HG02870 (cell line): ENCODE measurements at regions not wholly inside any gene's neighbourhood (a gene's known extent, or its start where the extent isn't known, plus 50 kb on each side); places are given as distances from the start of the nearest gene placed in this dataset.

Experiments
- ATAC-seq: cut with Tn5 transposase; IDR thresholded peaks from one replicate; pipeline ENCODE4 v1.9.1; 2021; ENCODE audit warnings: mild to moderate bottlenecking, moderate library complexity; ENCODE audit not compliant: unreplicated experiment

DNA sequence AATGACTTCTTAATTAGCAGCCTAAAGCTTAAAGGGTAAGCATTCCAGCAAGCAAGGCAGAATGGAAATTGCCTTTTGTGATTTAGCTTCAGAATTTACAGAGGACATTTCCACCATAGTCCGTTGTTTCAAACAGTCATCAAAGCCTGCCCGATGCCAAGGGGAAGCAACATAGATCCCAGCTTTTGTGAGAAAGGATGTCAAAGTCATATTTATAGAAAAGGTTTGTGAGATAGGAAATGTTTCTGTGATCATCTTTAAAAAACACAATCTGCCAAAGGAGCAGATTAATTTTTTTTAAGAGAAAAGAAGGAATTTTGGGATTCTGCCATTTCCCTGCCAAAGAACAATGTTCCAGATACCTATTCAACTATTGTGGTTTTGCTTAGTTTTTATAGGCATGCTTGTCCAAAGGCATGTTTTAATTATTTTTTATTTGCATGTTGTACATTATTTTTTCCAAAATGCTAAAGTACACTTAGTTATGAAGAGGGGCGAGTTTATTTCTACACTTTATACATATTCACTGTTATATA, 346.9 kb downstream of the ZNF608 start:
- no peak for ATAC-seq

DNA sequence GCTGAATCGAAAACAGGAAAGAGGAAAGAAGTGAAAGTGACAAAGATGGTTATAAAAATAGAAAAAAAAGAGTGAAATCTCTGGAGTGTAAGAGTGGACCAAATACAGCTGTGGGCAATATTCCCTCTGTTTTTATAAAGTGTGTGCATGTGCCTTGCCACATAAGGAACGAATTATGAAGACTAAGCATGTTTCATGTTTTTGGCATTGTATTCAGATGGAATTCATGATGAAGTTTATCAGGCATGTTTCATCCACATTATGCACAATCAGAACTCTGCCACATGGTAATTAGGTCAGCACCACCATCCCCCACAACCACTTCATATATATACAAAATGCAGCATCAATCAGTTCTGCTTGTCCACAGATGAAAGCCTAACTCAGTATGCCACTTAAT, 348.0 kb downstream of the ZNF608 start:
- no peak for ATAC-seq

- ATAC-seq = no peak
These were observed 349.1 kb downstream of the ZNF608 start for GRCh38 chr5:124397317-124397716.

DNA sequence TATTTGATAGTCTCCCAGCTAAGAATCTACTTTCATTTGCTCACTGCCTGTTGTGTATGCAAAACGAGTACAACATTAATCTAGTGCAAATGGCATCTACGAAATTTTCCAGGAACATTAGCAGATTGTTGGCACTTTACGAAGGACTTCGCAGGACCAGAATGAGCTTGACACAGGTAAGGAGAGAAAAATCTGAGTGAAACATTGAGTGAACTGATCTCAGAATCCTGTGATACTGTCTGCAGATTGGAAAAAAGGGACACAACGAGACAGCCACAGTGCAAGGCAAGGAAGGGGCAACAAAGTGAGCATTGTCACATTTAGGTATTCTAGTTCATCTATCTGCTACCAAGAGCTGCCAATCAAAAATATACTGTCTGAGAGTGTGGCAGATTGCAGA, 350.5 kb downstream of the ZNF608 start:
- no peak for ATAC-seq

GRCh38 chr5:124395287-124395686, 351.2 kb downstream of the ZNF608 start:
- no peak for ATAC-seq

DNA sequence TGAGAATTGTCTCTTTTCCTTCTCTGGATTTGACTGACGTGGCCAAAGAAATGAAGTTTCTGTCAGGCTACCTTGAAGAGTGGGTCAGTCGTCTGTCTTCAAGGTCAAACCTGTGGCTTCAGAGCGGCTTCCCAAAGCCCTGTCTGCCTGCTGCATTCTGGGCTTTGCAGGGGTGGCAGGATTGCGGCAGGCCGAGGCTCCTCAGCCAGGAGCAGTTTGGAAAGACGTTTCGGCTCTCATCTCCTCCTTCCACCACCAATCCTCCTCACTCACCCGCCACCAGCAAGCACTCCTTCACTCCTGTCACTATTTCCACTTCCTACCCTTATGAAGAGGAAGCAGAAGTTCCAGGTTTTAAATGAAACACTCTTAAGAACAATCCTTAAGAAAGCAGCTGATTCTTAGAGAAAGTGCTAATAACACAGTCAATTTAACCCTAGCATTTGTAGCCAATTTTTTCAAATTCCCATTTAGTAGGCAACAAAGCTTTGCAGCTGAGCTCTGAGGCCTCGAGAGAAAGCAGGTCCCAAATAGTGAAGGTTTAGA, 351.7 kb downstream of the ZNF608 start:
- ATAC-seq = no peak

GRCh38 chr5:124393584-124394379, 352.7 kb downstream of the ZNF608 start:
- no peak for ATAC-seq

DNA sequence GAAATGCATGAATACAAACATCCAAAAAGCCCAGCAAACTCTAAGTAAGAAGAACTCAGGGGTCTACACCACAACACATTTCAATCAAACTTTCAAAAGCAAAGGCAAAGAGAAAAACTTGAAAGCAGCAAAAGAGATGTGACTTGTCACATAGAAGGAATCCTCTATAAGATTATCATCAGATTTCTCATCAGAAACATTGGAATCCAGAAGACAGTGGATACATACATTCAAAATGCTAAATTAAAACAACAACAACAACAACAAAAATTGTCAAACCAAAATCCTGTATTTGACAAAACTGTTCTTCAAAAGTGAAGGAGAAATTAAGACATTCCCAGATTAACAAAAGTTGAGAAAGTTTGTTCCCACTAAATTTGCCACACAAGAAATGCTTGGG, 362.7 kb downstream of the ZNF608 start:
- no peak for ATAC-seq

DNA sequence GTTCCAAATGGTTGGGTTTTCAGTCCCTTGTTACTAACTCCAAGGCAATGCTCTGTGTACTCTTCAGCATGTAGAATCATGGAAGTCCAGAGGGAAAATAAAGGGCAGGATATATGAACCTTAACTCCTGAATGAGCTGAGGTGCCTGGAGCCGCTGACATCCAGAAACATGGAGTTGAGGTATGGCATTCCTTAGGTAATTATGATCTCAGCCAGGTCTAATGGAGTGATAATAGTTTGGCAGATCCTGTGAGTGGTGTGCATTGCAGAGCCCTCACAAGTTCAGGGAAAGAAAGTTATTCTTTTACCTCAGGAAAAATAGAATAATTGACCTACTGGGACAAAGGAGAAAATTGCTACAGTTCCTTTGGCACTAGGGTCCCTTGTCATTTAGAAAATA, 369.1 kb downstream of the ZNF608 start:
- ATAC-seq = no peak

GRCh38 chr5:124373883-124374282, 372.6 kb downstream of the ZNF608 start:
- ATAC-seq = no peak

GRCh38 chr5:124372457-124372856, 374.0 kb downstream of the ZNF608 start:
- no peak for ATAC-seq

GRCh38 chr5:124371111-124371706, 375.2 kb downstream of the ZNF608 start:
- no peak for ATAC-seq

- ATAC-seq = no peak
These were observed 375.8 kb downstream of the ZNF608 start for GRCh38 chr5:124370601-124371000.

- ATAC-seq = no peak
These were observed 381.1 kb downstream of the ZNF608 start for GRCh38 chr5:124365361-124365801.

DNA sequence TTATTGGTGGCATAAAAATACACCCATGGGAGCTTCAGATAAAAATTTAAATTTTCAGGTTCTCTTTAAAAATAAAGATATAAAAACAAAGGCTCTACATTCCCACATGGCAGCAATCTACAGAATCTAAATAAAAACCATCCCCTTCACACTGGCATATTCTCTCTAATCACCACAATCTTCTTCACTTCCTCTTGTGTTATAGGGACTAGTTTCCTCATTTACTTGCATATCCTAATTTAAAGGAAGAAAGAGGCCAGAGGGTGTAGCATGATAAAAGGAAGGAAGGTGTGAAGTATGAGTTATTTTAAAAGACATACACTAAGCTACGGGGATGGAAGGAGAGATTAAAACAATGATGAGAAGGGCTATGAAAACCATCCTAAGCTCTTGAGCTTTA, 390.5 kb downstream of the ZNF608 start:
- no peak for ATAC-seq

DNA sequence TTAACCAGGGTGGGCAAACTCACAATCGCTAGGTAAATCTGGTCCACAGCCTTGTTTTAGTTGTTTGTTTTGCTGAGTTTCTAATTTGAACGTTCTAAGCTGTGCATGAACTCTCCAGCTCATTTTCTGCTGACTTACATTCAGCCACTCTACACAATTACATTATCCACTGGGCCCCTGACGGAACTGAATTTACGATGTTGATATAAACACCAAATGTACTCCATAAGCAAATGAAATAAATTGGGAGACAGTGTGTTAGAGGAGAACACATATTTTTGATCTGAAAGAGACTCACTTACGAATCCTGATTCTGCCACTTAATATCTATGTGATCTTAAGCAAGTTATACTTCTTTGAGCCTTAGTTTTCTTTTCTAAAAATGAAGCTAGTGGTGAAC, 393.4 kb downstream of the ZNF608 start:
- no peak for ATAC-seq

DNA sequence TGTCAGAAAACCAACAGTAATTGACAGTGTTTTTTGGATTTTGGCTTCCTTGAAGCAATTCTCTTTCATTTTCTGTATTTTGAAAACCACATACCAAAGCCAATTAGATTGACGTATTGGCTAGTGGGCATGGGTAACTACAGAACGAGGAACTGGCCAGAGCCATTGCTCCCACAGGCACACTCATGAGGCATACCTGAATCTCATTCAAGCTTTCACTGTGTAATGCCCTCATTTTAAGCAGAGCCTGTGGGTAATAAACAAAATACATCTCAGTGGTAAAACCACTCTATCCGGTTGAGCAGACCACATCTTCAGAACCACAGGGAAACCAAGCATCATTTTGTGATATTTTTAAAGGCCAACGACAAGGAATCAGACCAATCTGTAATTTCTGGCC, 394.1 kb downstream of the ZNF608 start:
- no peak for ATAC-seq

GRCh38 chr5:124349931-124350330, 396.5 kb downstream of the ZNF608 start:
- ATAC-seq = no peak

DNA sequence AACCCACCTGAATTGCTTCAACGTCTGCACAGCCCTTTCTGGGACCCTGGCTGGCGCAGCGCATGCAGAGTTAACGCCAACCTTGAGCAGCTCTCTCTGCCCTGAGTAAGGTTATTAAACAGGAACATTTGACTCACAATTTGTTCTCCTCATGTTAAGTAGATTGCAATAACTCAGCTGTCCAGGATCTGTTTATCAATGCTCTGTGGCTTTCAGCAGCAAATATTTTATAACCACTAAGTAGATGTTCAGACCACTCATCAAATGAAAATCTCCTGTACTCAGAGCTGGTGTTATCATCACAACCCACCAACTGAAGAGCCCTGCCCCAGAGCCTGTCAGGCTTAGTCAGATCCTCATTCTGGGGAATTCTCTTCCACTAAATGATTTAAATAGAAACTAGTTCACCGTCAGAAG, 403.0 kb downstream of the ZNF608 start:
- peak; percentile 47 for ATAC-seq

GRCh38 chr5:124342986-124343385, 403.5 kb downstream of the ZNF608 start:
- no peak for ATAC-seq

DNA sequence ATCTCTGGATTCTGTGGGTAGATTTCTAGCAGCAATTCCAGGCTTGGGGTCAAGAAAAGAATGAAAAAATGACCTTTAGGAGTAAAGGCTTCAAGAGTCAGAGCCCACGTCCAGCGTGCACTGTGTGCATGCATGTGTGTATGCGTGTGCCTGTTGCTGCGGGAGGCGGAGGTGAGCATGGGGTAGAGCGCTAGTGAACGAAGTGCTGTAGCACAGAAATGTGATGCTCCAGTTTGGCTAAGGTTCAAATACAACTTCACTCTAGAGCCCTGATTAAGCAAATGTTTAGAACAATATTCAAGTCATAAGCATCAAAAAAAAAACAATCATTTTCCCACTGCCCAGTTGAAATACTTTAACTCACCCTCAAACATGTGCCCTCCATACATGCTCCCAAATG, 403.9 kb downstream of the ZNF608 start:
- ATAC-seq = no peak

- no peak for ATAC-seq
These were observed 404.4 kb downstream of the ZNF608 start for GRCh38 chr5:124342027-124342471.
